ENCODE measurements at regions not wholly inside any gene's neighbourhood (a gene's known extent, or its start where the extent isn't known, plus 50 kb on each side); places are given as distances from the start of the nearest gene placed in this dataset.
"Not testable (repeated sequence)": the region's sequence is repeated elsewhere in the genome, so short reads cannot be mapped to it uniquely, and the experiment has no call there.

- intact Hi-C loops (cut with DNase I), result no loop called here
- DNase-seq (ENCODE audit: missing footprints), result no peak
- ATAC-seq, result no peak
These were observed 114.0 kb upstream of the LYZL2 start for GRCh38 chr10:30743586-30743985.

- ATAC-seq (no peak), DNase-seq (ENCODE audit: missing footprints) (no peak)
- intact Hi-C loops (cut with DNase I), result no loop called here
These were observed 112.9 kb upstream of the LYZL2 start for GRCh38 chr10:30742471-30742870.

GRCh38 chr10:30740774-30741173, 111.2 kb upstream of the LYZL2 start:
- ATAC-seq; intact Hi-C loops (cut with DNase I); DNase-seq (ENCODE audit: missing footprints): not testable (repeated sequence)

- ATAC-seq (no peak), DNase-seq (ENCODE audit: missing footprints) (no peak)
- intact Hi-C loops (cut with DNase I), result no loop called here
These were observed 108.9 kb upstream of the LYZL2 start for GRCh38 chr10:30738416-30738815.

GRCh38 chr10:30737931-30738391, 108.4 kb upstream of the LYZL2 start:
- intact Hi-C loops (cut with DNase I), result no loop called here
- no peak for DNase-seq (ENCODE audit: missing footprints)
- ATAC-seq, result no peak

GRCh38 chr10:30736685-30737232, 107.2 kb upstream of the LYZL2 start:
- intact Hi-C loops (cut with DNase I), result no loop called here
- DNase-seq (ENCODE audit: missing footprints) (no peak), ATAC-seq (peak; percentile 46)

GRCh38 chr10:30734901-30735300, 105.3 kb upstream of the LYZL2 start:
- DNase-seq (ENCODE audit: missing footprints), result no peak
- intact Hi-C loops (cut with DNase I), result no loop called here
- no peak for ATAC-seq

- no peak for ATAC-seq
- no peak for DNase-seq (ENCODE audit: missing footprints)
- intact Hi-C loops (cut with DNase I), result no loop called here
These were observed 103.1 kb upstream of the LYZL2 start for GRCh38 chr10:30732671-30733070.

- intact Hi-C loops (cut with DNase I), result no loop called here
- no peak for DNase-seq (ENCODE audit: missing footprints)
These were observed 102.4 kb upstream of the LYZL2 start for GRCh38 chr10:30731963-30732362.

GRCh38 chr10:30730306-30730705, 100.8 kb upstream of the LYZL2 start:
- DNase-seq (ENCODE audit: missing footprints) (no peak), ATAC-seq (no peak)
- intact Hi-C loops (cut with DNase I), result no loop called here

More at GRCh38 chr10:30731963-30732362, 102.4 kb upstream of the LYZL2 start:
- no peak for ATAC-seq

GRCh38 chr10:30728766-30729165, 99.2 kb upstream of the LYZL2 start:
- intact Hi-C loops (cut with DNase I), result loop anchor here (10.0 kb wide), 1 partner anchor 1076 kb away; no protein-coding TSS in a partner anchor
- ATAC-seq, result no peak
- DNase-seq (ENCODE audit: missing footprints), result no peak

GRCh38 chr10:30728127-30728526, 98.6 kb upstream of the LYZL2 start:
- intact Hi-C loops (cut with DNase I), result loop anchor here (10.0 kb wide), 1 partner anchor 1077 kb away; no protein-coding TSS in a partner anchor
- DNase-seq (ENCODE audit: missing footprints), result no peak
- ATAC-seq, result no peak

GRCh38 chr10:30727524-30727923, 98.0 kb upstream of the LYZL2 start:
- DNase-seq (ENCODE audit: missing footprints) (no peak), ATAC-seq (no peak)
- intact Hi-C loops (cut with DNase I), result loop anchor here (10.0 kb wide), 1 partner anchor 1077 kb away; no protein-coding TSS in a partner anchor

- peak; percentile 92 for ATAC-seq
- intact Hi-C loops (cut with DNase I), result loop anchor here (10.0 kb wide), 1 partner anchor 1078 kb away; no protein-coding TSS in a partner anchor
- DNase-seq (ENCODE audit: missing footprints), result peak; percentile 92
These were observed 97.3 kb upstream of the LYZL2 start for GRCh38 chr10:30726783-30727414.

- DNase-seq (ENCODE audit: missing footprints), result no peak
- intact Hi-C loops (cut with DNase I), result loop anchor here (10.0 kb wide), 1 partner anchor 1079 kb away; no protein-coding TSS in a partner anchor
- no peak for ATAC-seq
These were observed 96.1 kb upstream of the LYZL2 start for GRCh38 chr10:30725661-30726060.

GRCh38 chr10:30724296-30724695, 94.7 kb upstream of the LYZL2 start:
- DNase-seq (ENCODE audit: missing footprints) (no peak), ATAC-seq (no peak)
- intact Hi-C loops (cut with DNase I), result loop anchor here (10.0 kb wide), 1 partner anchor 1081 kb away; no protein-coding TSS in a partner anchor

- no peak for ATAC-seq
- no peak for DNase-seq (ENCODE audit: missing footprints)
- intact Hi-C loops (cut with DNase I), result loop anchor here (10.0 kb wide), 1 partner anchor 1082 kb away; no protein-coding TSS in a partner anchor
These were observed 93.5 kb upstream of the LYZL2 start for GRCh38 chr10:30722956-30723620.

GRCh38 chr10:30719832-30720231, 90.3 kb upstream of the LYZL2 start:
- intact Hi-C loops (cut with DNase I), result loop anchor here (10.0 kb wide), 1 partner anchor 1085 kb away; no protein-coding TSS in a partner anchor
- ATAC-seq (no peak), DNase-seq (ENCODE audit: missing footprints) (no peak)

GRCh38 chr10:30709700-30710358, 80.3 kb upstream of the LYZL2 start:
- ATAC-seq, result no peak
- no peak for DNase-seq (ENCODE audit: missing footprints)
- intact Hi-C loops (cut with DNase I), result no loop called here

Data from Right ventricle myocardium inferior (tissue), 1 donor.